Hepatocyte (in vitro differentiated cells): ENCODE measurements at regions not wholly inside any gene's neighbourhood (a gene's known extent, or its start where the extent isn't known, plus 50 kb on each side); places are given as distances from the start of the nearest gene placed in this dataset.
"Not testable (repeated sequence)": the region's sequence is repeated elsewhere in the genome, so short reads cannot be mapped to it uniquely, and the experiment has no call there.

Experiments
- CTCF ChIP-seq: fragments of 200-600 bp; sonication (generic); IDR thresholded peaks from 2 replicates; pipeline ENCODE4 v1.5.1; 2016; ENCODE audit warnings: antibody characterized with exemption, mild to moderate bottlenecking; ENCODE audit not compliant: poor library complexity
- EZH2 ChIP-seq: fragments of 200-600 bp; sonication (generic); IDR thresholded peaks from 2 replicates; pipeline ENCODE4 v1.6.1; 2016; ENCODE audit warnings: antibody characterized with exemption, mild to moderate bottlenecking, borderline replicate concordance
- EZH2phosphoT487 ChIP-seq: fragments of 200-600 bp; sonication (generic); IDR thresholded peaks from one replicate; pipeline ENCODE4 v1.6.1; 2018; ENCODE audit warnings: antibody characterized with exemption, mild to moderate bottlenecking, low read depth, moderate library complexity; ENCODE audit not compliant: unreplicated experiment, severe bottlenecking

DNA sequence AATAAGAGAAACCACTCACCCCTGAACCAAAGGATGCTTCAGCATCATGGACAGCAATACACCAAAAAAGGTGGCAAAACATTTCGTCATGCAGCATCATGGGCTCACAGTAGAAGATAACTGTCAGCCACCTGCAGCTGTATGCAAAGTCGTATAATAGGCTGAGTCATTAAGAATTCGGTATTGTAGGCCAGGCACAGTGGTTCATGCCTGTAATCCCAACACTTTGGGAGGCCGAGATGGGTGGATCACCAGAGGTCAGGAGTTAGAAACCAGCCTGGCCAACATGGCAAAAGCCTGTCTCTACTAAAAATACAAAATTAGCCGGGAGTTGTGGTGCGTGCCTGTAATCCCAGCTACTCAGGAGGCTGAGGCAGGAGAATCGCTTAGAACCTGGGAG lies 123.8 kb upstream of the UNC5B start:
- not testable (repeated sequence) for TF ChIP-seq CTCF, EZH2, EZH2phosphoT487
